ENCODE measurements at regions not wholly inside any gene's neighbourhood (a gene's known extent, or its start where the extent isn't known, plus 50 kb on each side); places are given as distances from the start of the nearest gene placed in this dataset.

DNA sequence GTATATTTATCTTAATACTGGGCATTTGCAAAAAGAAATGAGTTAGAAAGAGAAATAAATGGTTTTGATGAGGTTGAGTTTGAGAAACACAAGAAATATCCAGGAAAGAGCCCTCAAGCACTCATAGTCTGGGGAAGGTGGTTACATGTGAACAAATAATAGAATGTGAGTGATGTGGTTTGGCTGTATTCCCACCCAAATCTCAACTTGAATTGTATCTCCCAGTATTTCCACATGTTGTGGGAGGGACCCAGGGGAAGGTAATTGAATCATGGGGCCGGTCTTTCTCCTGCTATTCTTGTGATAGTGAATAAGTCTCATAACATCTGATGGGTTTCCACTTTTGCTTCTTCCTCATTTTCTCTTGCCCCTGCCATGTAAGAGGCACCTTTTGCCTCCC lies 334.1 kb downstream of the COL12A1 start:
- Histone ChIP-seq H3K4me1 (ENCODE audit: control insufficient read depth, insufficient read depth, low read length) (no peaks in the 10 kb centered on the region), H3K36me3 (ENCODE audit: control insufficient read depth, insufficient read depth, low read length) (no peaks in the 10 kb centered on the region), H3K27me3 (ENCODE audit: control insufficient read depth, insufficient read depth, low read length) (no peaks in the 10 kb centered on the region), H3K27ac (ENCODE audit: low read depth, low read length) (no peak overlapping the region), H3K9me3 (ENCODE audit: control insufficient read depth, insufficient read depth, low read length) (no peaks in the 10 kb centered on the region), H3K4me3 (ENCODE audit: low read depth, low read length) (no peak overlapping the region)
- WGBS (ENCODE audit: insufficient coverage) = no CpG with 5 or more reads among the region's 1 CpG
- DNase-seq (ENCODE audit: low read depth in 4 of 6, low spot score in 6 of 6) = no peak

- Histone ChIP-seq H3K27ac (ENCODE audit: low read depth, low read length) (no peak overlapping the region), H3K4me1 (ENCODE audit: control insufficient read depth, insufficient read depth, low read length) (no peaks in the 10 kb centered on the region), H3K27me3 (ENCODE audit: control insufficient read depth, insufficient read depth, low read length) (no peaks in the 10 kb centered on the region)
Observed at GRCh38 chr6:74870403-74870802, 335.4 kb downstream of the COL12A1 start.

GRCh38 chr6:74867291-74867690 lies 338.6 kb downstream of the COL12A1 start:
- no peaks in the 10 kb centered on the region for H3K27me3 ChIP-seq (ENCODE audit: control insufficient read depth, insufficient read depth, low read length)
- no peaks in the 10 kb centered on the region for H3K4me1 ChIP-seq (ENCODE audit: control insufficient read depth, insufficient read depth, low read length)
- H3K4me3 ChIP-seq (ENCODE audit: low read depth, low read length) = no peak overlapping the region
- no CpG with 5 or more reads among the region's 2 CpGs for WGBS (ENCODE audit: insufficient coverage)
- no peaks in the 10 kb centered on the region for H3K9me3 ChIP-seq (ENCODE audit: control insufficient read depth, insufficient read depth, low read length)
- H3K36me3 ChIP-seq (ENCODE audit: control insufficient read depth, insufficient read depth, low read length) = no peaks in the 10 kb centered on the region
- no peak for DNase-seq (ENCODE audit: low read depth in 4 of 6, low spot score in 6 of 6)
- no peak overlapping the region for H3K27ac ChIP-seq (ENCODE audit: low read depth, low read length)

More at GRCh38 chr6:74870403-74870802, 335.4 kb downstream of the COL12A1 start:
- WGBS (ENCODE audit: insufficient coverage) = no CpG with 5 or more reads among the region's 2 CpGs
- Histone ChIP-seq H3K4me3 (ENCODE audit: low read depth, low read length) (no peak overlapping the region), H3K36me3 (ENCODE audit: control insufficient read depth, insufficient read depth, low read length) (no peaks in the 10 kb centered on the region), H3K9me3 (ENCODE audit: control insufficient read depth, insufficient read depth, low read length) (no peaks in the 10 kb centered on the region)
- DNase-seq (ENCODE audit: low read depth in 4 of 6, low spot score in 6 of 6) = no peak

GRCh38 chr6:74863968-74864367 lies 341.9 kb downstream of the COL12A1 start:
- Histone ChIP-seq H3K36me3 (ENCODE audit: control insufficient read depth, insufficient read depth, low read length) (no peaks in the 10 kb centered on the region), H3K27me3 (ENCODE audit: control insufficient read depth, insufficient read depth, low read length) (no peaks in the 10 kb centered on the region), H3K4me1 (ENCODE audit: control insufficient read depth, insufficient read depth, low read length) (no peaks in the 10 kb centered on the region), H3K9me3 (ENCODE audit: control insufficient read depth, insufficient read depth, low read length) (no peaks in the 10 kb centered on the region), H3K27ac (ENCODE audit: low read depth, low read length) (no peak overlapping the region), H3K4me3 (ENCODE audit: low read depth, low read length) (no peak overlapping the region)
- DNase-seq (ENCODE audit: low read depth in 4 of 6, low spot score in 6 of 6) = no peak
- WGBS (ENCODE audit: insufficient coverage) = no CpG with 5 or more reads among the region's 1 CpG

DNA sequence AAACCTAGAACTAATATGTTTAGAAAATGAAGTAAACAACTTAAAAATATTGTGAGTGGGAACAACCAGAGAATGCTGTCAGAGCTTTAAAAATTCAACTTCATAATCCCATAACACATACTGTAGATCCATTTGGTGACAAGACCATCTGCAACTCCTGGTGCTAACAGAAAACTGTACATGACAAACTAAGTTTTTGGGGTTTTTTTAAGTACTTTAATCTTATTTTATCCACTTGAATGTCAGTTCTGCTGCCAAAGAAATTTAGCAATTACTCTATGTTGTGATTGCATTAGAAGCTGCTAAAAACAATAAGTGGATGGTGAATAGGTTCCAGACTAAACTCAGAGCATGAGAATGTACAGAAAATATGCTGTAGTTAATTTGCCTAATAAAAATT lies 345.4 kb downstream of the COL12A1 start:
- peak in 1 of 6 donors; percentile 62 for DNase-seq (ENCODE audit: low read depth in 4 of 6, low spot score in 6 of 6)
- Histone ChIP-seq H3K27me3 (ENCODE audit: control insufficient read depth, insufficient read depth, low read length) (no peaks in the 10 kb centered on the region), H3K4me1 (ENCODE audit: control insufficient read depth, insufficient read depth, low read length) (no peaks in the 10 kb centered on the region), H3K4me3 (ENCODE audit: low read depth, low read length) (no peak overlapping the region), H3K9me3 (ENCODE audit: control insufficient read depth, insufficient read depth, low read length) (no peaks in the 10 kb centered on the region), H3K36me3 (ENCODE audit: control insufficient read depth, insufficient read depth, low read length) (no peaks in the 10 kb centered on the region), H3K27ac (ENCODE audit: low read depth, low read length) (no peak overlapping the region)

- WGBS (ENCODE audit: insufficient coverage) = 100% methylated on average over 1 of the region's 3 CpGs
- H3K27ac ChIP-seq (ENCODE audit: low read depth, low read length) = no peak overlapping the region
- no peak overlapping the region for H3K4me3 ChIP-seq (ENCODE audit: low read depth, low read length)
- H3K4me1 ChIP-seq (ENCODE audit: control insufficient read depth, insufficient read depth, low read length) = no peaks in the 10 kb centered on the region
- no peaks in the 10 kb centered on the region for H3K36me3 ChIP-seq (ENCODE audit: control insufficient read depth, insufficient read depth, low read length)
- H3K27me3 ChIP-seq (ENCODE audit: control insufficient read depth, insufficient read depth, low read length) = no peaks in the 10 kb centered on the region
- no peak for DNase-seq (ENCODE audit: low read depth in 4 of 6, low spot score in 6 of 6)
- H3K9me3 ChIP-seq (ENCODE audit: control insufficient read depth, insufficient read depth, low read length) = no peaks in the 10 kb centered on the region
Observed at GRCh38 chr6:74857157-74857556, 348.7 kb downstream of the COL12A1 start.

DNA sequence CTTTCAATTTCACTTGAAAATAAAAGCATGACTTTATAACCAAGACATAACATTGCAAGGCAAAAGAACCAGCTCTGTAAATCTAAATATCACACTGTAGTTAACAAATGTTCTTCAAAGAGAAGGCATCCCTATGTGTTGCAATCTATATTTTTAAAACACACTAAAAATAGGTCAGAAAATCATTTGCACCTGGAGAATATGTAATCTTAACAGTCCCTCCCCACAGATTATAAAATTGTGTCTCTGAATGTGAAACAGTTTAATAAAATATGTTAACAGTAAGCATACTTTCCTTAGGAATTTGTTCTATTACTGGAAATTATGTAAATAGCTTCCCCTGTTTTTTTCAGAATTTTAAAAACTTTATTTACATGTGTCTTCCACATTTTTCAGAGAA lies 351.9 kb downstream of the COL12A1 start:
- no peak overlapping the region for H3K27ac ChIP-seq (ENCODE audit: low read depth, low read length)
- no peaks in the 10 kb centered on the region for H3K4me1 ChIP-seq (ENCODE audit: control insufficient read depth, insufficient read depth, low read length)
- no peak overlapping the region for H3K4me3 ChIP-seq (ENCODE audit: low read depth, low read length)
- no peaks in the 10 kb centered on the region for H3K27me3 ChIP-seq (ENCODE audit: control insufficient read depth, insufficient read depth, low read length)
- H3K9me3 ChIP-seq (ENCODE audit: control insufficient read depth, insufficient read depth, low read length) = no peaks in the 10 kb centered on the region
- DNase-seq (ENCODE audit: low read depth in 4 of 6, low spot score in 6 of 6) = no peak
- no peaks in the 10 kb centered on the region for H3K36me3 ChIP-seq (ENCODE audit: control insufficient read depth, insufficient read depth, low read length)

DNA sequence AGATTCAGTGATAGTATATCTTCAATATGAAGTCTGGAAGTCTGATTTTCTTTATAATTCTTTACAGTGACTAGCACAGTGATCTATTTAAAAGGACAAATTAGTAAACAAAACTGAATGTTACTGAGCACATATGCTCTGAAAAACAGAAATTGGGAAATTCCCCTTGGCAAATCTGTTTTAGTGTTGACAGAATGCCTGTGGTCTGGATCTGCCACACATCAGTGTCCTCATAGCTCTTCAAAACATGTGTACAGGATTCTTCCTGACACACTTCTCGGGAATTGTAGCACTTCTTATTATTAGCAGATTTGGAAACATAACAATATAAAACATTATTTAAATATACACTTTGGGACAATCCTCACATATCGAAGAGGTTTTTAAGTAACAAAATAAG lies 354.3 kb downstream of the COL12A1 start:
- Histone ChIP-seq H3K36me3 (ENCODE audit: control insufficient read depth, insufficient read depth, low read length) (no peaks in the 10 kb centered on the region), H3K4me1 (ENCODE audit: control insufficient read depth, insufficient read depth, low read length) (no peaks in the 10 kb centered on the region), H3K27ac (ENCODE audit: low read depth, low read length) (no peak overlapping the region), H3K4me3 (ENCODE audit: low read depth, low read length) (no peak overlapping the region), H3K27me3 (ENCODE audit: control insufficient read depth, insufficient read depth, low read length) (no peaks in the 10 kb centered on the region), H3K9me3 (ENCODE audit: control insufficient read depth, insufficient read depth, low read length) (no peaks in the 10 kb centered on the region)
- DNase-seq (ENCODE audit: low read depth in 4 of 6, low spot score in 6 of 6) = no peak
- WGBS (ENCODE audit: insufficient coverage) = no CpG with 5 or more reads among the region's 2 CpGs

DNA sequence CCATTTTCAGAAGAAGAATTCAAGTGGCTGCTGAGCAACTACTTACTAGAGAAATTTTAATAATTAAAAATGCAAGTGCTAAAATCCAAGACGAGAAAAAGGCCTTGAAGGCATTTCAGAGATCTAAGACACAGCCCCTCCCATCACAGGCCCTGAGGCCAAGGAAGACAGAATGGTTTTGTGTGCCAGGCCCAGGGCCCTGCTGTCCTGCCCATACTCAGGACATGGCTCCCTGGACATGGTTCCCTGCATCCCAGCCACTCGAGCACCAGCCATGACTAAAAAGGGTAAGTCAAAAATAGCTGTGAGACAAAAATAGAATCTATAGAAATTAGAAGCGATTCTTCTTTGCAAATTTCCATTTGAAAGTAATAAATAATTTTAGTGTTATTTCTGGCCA lies 364.9 kb downstream of the COL12A1 start:
- Histone ChIP-seq H3K27ac (ENCODE audit: low read depth, low read length) (no peak overlapping the region), H3K27me3 (ENCODE audit: control insufficient read depth, insufficient read depth, low read length) (no peaks in the 10 kb centered on the region), H3K9me3 (ENCODE audit: control insufficient read depth, insufficient read depth, low read length) (no peaks in the 10 kb centered on the region), H3K4me1 (ENCODE audit: control insufficient read depth, insufficient read depth, low read length) (no peaks in the 10 kb centered on the region), H3K36me3 (ENCODE audit: control insufficient read depth, insufficient read depth, low read length) (no peaks in the 10 kb centered on the region), H3K4me3 (ENCODE audit: low read depth, low read length) (no peak overlapping the region)
- no CpG with 5 or more reads among the region's 3 CpGs for WGBS (ENCODE audit: insufficient coverage)
- DNase-seq (ENCODE audit: low read depth in 4 of 6, low spot score in 6 of 6) = no peak

- H3K27ac ChIP-seq (ENCODE audit: low read depth, low read length) = no peak overlapping the region
- no CpG with 5 or more reads among the region's 1 CpG for WGBS (ENCODE audit: insufficient coverage)
- no peaks in the 10 kb centered on the region for H3K36me3 ChIP-seq (ENCODE audit: control insufficient read depth, insufficient read depth, low read length)
- no peaks in the 10 kb centered on the region for H3K9me3 ChIP-seq (ENCODE audit: control insufficient read depth, insufficient read depth, low read length)
- no peaks in the 10 kb centered on the region for H3K4me1 ChIP-seq (ENCODE audit: control insufficient read depth, insufficient read depth, low read length)
- no peak overlapping the region for H3K4me3 ChIP-seq (ENCODE audit: low read depth, low read length)
- H3K27me3 ChIP-seq (ENCODE audit: control insufficient read depth, insufficient read depth, low read length) = no peaks in the 10 kb centered on the region
- peak in 1 of 6 donors; percentile 8 for DNase-seq (ENCODE audit: low read depth in 4 of 6, low spot score in 6 of 6)
Observed at GRCh38 chr6:74834967-74835366, 370.9 kb downstream of the COL12A1 start.
